AG08395 (cell line): ENCODE measurements at regions not wholly inside any gene's neighbourhood (a gene's known extent, or its start where the extent isn't known, plus 50 kb on each side); places are given as distances from the start of the nearest gene placed in this dataset.
"Not testable (repeated sequence)": the region's sequence is repeated elsewhere in the genome, so short reads cannot be mapped to it uniquely, and the experiment has no call there.

Source experiments
- DNase-seq: peaks from one replicate; pipeline ENCODE4 v3.0.0; 2012; ENCODE audit warnings: mixed read lengths, low spot score

DNA sequence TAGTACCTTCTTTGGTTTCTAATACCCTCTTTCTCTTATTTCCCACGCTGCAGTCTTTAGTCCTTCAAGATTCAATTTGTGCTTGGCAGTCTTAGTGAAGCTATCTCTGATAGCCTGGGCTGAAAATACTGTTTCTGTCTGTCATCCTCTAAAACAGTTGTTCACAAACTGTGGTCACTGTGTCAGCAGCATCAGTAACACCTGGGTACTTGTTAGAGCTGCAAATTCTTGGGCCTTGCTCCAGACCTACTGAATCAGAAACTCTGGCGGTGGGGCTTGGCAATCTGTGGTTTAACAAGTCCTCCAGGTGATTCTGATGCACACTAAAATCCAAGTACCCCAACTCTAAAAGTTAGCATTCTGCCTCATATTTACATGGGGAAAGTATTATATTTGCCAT lies 217.5 kb upstream of the SEL1L start:
- no peak for DNase-seq

DNA sequence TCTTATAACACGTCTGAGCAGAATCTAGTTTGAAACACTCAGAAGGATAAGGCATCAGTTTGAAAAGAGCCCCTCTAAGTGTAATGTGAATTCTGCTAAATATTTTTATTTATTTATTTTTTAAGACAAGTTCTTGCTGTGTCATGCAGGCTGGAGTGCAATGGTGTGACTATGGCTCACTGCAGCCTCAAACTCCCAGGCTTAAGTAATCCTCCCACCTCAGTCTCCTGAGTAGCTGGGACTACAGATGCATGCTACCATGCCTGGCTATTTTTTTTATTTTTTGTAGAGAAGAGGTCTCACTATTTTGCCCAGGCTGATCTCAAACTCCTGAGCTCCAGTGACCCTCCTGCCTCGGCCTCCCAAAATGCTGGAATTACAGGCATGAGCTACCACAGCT lies 225.9 kb upstream of the SEL1L start:
- DNase-seq: no peak

DNA sequence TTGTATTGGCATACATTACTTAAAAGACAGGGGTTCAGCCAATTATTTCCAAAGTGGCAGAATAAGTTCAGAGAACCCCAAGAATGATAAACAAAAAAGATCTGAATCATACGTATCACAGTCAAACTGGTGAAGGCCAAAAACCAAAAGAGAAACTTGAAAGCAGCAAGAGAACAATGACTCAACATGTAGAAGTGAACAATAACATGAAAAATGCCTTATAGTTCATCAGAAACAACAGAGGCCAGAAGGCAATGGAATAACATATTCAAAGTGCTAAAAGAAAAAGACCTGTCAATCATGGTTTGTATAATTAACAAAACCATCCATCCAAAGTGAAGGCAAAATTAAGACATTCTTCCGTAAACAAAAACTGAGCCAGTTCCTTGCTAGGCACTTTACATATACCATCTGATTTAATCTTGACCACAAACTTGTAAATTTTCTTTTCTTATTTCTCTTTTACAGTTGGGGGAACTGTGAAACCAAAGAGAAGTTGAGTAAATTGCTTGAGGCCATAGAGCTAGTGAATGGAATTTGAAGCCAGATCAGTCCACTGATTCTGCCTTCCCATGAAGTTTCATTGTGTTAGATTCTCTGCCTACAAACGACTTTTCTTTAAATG lies 232.1 kb upstream of the SEL1L start:
- no peak for DNase-seq

DNA sequence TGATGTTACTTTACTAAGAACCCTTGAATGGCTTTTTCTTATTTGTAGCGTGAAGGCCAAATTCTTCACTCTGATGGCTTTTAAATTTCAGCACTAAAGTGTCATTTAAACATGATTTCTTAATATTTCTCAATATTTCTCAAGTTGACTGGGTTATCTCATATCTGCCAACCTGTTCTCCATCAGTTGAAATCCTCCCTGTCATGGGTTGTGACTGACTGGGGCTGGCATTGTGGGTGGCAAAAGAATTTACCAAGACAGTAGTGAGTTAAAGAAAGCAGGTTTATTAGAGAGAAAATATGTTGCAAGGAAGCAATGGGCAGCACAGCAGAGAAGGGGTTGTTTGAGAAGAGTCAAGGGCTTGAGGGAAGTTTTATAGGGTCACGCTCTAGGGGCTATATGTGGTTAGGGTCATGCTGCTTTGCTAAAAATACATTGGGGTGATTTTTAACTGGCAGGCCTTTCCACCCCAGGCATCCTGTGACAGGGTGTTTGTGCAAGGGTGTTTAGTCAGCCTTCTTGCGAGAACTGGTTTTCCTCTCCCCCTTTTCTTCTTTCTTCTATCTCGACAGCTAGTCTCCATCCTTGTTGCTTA lies 232.8 kb upstream of the SEL1L start:
- no peak for DNase-seq

DNA sequence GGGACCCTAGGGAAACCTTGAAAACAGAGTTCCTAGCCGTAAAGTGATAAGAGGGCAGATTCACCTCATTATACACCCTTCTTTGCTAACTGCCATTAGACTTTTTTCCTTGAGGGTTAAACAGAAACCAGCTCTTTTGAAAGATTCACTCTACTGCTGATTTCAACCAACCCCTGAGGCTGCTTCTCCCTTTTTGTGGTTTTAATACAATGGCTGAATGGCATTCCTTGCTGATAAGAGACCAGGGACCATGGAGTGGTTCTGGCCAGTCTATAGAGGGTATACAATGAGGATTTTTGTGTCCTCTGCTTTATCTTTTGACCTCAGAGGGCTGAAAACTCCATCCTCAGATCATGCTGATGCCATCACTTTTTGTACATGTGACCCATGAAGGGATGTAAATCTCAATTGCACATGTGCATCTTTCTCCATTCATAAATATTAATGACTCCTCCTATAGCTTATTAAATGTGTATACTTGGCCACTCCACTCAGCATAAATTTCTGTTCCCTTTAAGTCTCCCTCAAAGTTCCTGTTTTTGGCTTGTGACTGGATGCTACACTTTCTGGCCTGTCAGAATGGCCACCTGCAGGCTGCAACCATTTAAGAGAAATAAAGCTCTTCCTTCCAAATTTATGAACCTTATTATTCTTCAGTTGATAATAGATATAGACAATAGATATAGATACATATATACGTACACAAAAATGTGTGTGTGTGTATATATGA lies 233.8 kb upstream of the SEL1L start:
- DNase-seq: no peak

DNA sequence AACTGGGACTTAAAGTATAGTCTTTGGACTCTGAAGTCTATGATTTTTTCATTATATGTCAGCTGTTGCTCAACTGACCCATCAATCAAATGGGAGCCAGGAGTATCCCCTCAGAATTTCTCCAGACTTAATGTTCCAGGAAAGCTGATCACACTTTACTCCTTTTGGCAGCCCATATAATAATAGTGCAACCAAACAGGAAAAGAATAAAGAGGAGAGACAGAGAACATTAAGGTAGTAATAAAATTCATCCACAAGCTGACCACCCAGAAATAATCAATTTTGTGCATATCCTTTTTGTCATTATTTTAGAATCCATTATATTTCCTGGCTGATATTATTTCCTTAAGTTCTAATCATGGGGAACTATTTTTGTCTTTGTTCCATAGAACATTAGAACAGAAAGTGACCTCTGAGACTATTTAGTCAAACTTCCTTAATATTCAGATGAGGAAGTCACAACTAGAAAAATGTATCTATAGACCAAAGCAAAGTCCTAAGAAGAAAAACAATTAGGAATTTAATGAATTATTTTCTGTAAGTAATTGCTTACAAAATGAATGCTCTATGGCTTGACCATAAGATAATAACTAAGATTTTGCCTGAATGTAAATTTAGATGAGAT lies 238.1 kb upstream of the SEL1L start:
- no peak for DNase-seq

DNA sequence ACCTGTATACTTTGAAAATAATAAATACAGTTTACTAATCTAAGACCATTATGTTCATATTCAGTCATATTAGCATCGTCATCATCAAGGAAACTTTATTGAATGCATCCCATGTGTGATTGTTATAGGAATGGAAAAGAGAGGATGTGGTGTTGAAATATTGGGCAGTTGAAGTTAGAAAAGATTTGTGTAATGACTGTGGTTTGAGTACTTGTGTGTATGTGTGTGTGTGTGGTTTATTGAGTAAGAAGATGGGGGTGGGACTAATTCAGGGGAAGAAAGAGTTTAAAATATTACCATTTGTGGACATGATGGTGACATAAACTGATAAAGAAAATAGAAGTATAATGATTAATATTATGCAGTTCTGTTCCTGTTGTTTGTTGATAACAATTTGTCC lies 238.7 kb upstream of the SEL1L start:
- DNase-seq: no peak

DNA sequence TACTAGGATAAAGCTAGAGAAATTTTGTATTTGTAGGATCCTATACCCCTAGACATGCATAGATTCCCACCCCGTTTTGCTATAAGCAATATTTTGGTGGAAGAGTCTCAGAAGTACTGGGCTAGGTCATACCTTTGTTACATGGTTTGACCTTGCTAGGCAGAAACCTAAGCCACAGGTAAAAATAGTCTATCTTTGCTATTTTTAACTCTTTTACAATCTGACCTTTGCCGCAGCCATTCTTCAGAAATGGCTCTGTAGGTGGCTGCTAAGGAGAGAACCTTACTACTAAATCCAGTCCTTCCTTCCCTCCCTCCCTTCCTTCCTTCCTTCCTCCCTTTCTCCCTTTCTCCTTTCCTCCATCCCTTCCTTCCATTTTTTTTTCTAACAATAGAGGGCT lies 242.9 kb upstream of the SEL1L start:
- no peak for DNase-seq

DNA sequence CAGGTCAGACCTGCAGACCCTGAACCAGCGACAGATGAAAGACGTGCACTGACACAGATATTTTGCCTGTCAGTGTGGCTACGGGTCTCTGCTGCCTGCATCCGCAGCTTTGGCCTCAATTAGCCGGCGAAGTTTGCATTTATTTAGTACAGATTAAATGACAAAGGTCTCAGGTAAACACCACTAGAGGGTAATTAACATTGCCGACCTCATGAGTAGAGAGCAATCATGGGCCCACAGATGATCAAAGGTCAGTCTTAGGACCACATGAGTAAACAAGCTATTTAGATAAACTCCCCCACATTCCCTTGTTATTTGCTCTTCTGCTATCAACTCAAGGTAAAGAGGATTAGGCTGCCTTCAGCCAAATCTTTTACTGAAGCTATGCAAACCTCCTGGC lies 248.1 kb upstream of the SEL1L start:
- not testable (repeated sequence) for DNase-seq

DNA sequence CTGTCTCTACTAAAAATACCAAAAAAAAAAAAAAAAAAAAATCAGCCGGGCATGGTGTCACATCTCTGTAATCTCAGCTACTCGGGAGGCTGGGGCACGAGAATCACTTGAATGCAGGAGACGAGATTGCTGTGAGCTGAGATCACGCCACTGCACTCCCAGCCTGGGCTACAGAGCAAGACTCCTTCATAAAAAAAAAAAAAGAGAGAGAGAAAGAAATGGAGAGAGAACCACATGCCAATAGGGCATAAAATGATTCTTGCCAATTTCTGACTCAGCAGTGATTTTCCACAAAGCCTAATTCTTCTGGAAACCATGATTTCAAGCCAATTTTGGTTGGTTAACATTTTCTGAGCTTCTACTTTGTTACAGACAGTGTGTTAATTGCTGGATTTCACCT lies 250.4 kb upstream of the SEL1L start:
- DNase-seq: peak; percentile 10

DNA sequence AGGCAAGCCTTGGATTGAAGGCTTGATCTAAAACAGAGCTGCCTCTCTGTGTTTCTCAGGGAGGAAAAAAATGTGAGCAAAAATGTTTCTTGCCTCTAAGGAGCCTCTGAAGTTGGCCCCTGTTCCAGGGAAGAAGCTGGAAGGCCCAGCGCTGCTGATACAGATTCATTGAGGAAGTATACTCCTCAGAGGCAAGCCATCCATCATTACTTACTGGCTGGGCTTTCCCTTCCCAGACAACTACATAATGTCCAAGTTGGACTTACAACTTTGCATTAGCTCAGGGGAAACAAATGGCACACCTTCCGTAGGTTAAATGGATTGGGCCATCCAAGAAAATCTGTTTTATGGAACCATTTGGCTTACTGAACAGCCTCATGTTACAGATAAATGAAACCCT lies 263.7 kb upstream of the SEL1L start:
- DNase-seq: no peak

DNA sequence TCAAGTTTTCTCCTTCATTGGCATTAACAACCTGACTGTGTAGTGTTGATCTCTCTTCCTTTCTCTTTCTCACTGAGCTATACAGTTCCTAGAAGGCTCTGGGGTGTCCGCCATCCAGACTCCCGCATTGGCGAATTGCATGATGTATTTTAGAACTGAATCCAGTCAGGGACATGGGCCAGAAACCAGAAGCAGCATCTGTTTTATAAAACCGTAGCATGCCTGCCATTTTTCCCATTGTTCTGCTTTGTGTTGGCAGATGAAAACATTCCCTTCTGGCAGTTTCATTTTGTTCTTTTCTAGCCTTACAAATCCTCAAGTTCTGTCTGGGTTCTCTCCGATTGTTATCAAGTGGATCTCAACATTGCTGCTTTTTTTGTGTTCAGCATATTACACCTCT lies 268.3 kb upstream of the SEL1L start:
- no peak for DNase-seq

DNA sequence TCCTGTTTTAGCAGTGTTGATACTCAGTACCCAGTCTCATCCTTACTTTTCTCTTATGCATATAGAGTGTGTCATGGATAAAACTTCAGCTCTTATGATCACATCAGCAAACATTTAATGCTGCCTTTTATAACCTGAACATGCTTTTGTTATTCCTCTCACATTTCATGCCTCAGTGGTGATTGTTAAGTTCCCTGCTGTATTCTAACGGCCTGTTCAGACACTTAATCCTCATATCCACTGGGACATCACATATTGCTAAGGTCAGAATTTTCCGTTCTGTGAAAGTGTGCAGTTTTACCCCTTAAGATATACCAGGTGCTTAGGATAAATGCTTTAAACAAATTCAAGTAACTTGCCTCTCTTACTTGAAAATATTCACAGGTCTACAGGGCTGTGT lies 268.7 kb upstream of the SEL1L start:
- DNase-seq: no peak

DNA sequence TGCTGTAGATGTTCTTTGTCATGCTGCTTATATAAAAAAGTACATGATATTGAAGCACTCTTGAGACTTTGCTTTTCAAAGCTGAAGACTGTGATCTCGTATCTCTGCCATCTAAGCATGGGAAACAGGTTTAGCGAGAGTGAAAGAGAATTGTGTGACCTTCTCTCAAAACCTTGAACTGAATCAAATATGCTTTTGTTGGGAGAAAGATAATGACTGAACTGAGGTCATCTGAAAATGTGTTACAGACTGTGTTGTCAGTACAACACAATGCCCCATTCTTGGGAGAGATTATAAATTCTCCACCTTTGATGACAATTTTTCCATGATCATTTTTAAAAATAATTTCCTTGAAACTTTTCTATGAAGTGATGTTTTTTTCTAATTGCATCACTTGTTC lies 272.1 kb upstream of the SEL1L start:
- DNase-seq: no peak

DNA sequence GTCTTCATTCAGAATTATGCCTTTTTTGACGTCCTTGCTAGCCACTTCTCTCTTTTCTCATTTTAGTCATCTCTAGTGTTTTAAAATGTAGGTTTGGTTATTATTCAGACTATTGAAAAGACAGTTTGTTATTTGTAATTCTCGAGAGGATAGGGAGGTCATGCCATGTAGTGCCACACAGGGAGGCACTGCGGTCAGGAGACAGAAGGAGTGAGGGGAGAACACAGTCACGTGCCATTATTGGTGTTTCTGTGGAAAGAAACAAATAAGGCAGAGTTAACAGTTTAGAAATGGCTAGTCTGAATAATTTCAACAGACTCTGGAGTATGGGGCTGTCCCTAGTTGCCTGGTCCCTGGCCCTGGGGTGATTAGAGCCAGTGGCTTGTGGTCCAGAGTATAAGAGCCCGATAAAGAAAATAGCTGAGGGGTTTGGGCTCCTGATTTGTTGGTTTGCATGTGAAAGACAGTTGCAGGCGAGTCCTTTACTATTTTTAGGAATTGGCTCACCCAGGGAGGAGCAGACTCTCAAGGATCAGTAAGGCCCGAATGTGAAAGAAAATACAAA lies 278.1 kb upstream of the SEL1L start:
- no peak for DNase-seq

DNA sequence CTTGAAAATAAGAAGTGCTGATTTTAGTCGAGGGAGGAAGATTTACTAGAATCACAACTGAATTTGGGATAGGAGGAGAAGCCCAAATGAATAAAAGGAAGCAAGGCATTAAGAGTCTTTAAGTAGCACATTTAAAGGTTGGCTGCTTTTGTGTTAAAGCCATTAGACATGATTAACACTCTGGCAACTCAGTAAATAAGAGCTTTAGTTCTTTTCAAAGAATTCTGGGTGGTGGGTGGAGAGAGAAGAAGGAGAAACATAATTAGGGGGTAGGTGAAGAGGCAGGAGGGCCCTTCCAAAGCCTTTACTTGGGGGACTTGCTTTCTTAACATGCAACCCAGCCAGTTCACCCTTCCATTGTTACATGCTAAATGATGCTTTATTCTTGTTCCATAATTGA lies 284.6 kb upstream of the SEL1L start:
- DNase-seq: no peak

DNA sequence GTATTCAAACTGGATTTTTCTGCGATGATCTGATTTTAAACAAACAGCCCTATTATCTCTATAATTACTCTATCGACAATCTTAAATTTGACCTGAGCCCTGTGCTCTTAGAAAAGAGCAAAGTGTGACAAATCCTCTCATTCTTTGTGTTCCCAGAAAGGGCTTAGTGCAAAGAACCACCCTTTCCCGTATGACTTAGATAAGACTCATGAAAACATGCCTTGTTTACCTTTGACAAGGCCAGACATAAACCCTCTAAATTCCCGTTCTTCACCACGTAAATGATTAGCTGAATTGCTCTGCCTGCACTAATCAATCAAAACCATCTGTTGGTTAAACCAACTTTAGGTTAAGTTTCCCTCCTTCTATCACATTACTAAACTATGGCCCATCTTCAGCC lies 285.7 kb upstream of the SEL1L start:
- DNase-seq: no peak

DNA sequence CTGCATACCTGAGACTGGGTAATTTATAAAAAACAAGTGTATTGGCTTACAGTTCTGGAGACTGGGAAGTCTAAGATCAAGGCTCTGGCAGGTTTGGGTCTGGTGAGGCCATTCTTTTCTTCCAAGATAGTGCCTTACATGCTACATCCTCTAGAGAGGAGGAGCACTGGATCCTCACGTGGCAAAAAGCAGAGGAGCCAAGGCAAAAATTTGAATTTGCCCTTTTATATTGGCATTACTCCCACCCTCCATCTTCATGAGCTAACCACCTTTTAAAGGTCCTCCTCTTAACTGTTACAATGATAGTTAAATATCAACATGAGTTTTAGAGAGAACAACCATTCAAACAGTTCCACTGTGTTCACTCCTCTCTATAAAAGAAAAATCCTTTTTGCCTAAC lies 286.3 kb upstream of the SEL1L start:
- no peak for DNase-seq

DNA sequence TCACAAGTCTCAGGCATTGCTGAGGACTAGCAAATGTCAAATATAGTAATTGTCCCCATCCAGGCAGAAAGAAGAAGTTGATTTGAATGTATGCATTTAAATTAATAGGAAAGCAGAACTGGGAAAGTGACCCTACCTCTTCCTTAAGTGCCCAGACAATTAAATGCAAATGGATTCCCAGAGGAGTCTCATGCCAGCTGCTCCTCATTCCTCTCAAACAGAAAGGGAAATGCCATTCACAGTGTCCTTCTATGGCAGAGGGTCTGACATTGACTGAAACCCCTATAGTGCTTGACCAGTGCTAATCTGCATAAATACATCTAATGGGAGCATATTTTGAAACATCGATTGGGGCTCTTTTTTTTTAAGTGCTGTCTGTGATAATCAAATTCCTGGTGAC lies 292.4 kb upstream of the SEL1L start:
- no peak for DNase-seq

DNA sequence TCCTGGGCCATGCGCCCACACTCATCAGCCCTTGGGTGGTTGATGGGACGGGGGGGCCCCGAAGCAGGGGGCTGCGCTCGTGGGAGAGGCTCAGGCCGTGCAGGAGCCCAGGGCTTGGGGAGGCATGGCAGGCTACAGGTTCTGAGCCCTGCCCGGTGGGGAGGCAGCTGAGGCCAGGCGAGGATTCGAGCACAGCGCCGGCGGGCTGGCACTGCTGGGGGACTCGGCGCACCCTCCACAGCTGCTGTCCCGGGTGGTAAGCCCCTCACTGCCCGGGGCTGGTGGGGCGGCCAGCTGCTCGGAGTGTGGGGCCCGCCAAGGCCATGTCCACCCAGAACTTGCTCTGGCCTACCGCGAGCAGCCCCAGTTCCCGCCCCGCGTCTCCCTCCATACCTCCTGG lies 295.8 kb upstream of the SEL1L start:
- no peak for DNase-seq

DNA sequence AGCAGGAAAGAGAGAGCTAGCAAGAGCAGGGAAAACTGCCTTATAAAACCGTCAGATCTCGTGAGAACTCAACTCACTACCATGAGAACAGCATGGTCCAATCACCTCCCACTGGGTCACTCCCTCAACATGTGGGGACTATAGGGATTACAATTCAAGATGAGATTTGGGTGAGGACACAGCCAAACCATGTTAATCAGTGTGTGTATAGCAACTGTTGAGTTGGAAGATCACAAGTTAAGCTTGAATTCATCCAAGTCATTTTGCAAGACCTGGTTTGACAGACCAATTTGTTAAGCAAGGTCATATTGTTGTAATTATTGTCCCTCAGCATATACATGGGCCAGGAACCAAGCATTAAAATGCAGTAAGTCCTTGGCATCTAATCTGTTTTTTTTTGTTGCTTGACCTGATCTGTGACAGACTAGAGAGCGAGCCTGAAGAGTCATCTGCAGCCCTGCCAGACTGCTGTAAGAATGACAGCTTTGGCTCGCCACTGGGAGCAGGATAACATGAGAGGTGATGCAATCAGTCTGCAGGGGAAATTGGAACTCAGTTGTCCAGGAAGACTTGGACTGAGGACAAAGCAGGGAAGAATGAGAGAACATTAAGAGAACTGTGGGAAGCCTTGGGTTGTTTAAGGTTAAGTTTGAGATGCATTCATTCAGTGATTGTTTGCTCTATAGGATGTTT lies 297.6 kb upstream of the SEL1L start:
- DNase-seq: no peak

DNA sequence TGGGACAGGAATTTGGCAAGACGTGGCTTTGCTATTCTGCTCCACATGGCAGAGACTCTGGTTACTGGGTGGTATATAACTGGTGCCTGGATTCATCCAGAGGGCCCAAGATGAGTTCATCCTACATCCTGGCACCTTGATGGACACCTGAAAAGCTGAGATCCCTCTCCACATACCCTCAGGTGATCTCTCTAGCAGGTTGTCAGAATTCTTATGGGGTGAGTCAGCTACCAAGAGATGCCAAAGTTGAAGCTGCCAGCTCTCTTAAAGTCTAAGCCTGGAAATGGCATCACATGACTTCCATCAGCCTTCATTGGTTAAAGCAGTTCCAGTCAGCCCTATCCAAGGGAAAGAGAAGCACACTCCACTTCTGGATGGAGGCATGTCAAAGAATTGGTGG lies 300.7 kb upstream of the SEL1L start:
- no peak for DNase-seq
